ENCODE measurements at regions not wholly inside any gene's neighbourhood (a gene's known extent, or its start where the extent isn't known, plus 50 kb on each side); places are given as distances from the start of the nearest gene placed in this dataset.
A peak's percentile ranks its signal among the peaks of the same experiment; 100 is the strongest.

- 65 to 75% methylated on average over 1 of the region's 1 CpG for WGBS, 2 donors
- Histone ChIP-seq H3K4me3 (ENCODE audit: low read depth in 1 of 2, low read length in 2 of 2) (no peak overlapping the region), H3K36me3 (ENCODE audit: control insufficient read depth in 2 of 2, insufficient read depth in 2 of 2, low read length in 1 of 2) (no peaks in the 10 kb centered on the region), H3K9me3 (ENCODE audit: control insufficient read depth in 2 of 2, insufficient read depth in 1 of 2, low read depth in 1 of 2, low read length in 1 of 2) (no peaks in the 10 kb centered on the region), H3K27me3 (ENCODE audit: control insufficient read depth in 1 of 2, insufficient read depth in 2 of 2, low read length in 2 of 2) (no peaks in the 10 kb centered on the region), H3K27ac (ENCODE audit: low read depth in 2 of 2, low read length in 1 of 2) (no peak overlapping the region), H3K4me1 (ENCODE audit: control insufficient read depth in 2 of 2, insufficient read depth in 2 of 2, low read length in 1 of 2) (peaks cover 0 to 2% of the 10 kb centered on the region in 2 donors)
Observed at GRCh38 chr4:149995134-149995756, 83.0 kb upstream of the DCLK2 start.

DNA sequence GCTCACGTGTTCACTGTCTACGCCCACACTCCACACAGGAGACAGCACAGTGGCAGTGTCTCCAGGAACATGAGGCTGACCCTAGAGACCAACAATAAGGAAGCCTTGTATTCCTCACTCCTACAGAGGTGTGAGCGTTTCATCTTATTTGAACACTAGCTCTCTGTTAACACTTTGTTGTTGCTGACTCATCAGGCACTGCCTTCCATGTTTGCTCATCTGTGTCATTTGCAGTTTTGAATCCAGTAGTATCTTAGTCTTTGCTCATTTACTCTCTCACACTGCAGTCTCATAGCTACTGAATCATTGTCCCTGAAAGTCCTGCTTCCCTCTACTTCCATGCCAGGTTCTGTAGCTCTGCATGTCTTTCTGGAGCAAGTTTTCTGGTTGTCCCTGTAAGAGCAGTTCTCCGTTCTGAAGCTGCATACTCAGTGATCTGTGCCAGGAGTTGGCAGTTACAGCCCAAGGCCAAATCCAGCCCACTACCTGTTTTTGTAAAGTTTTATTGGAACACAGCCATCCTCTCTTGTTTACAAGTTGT, 80.3 kb upstream of the DCLK2 start:
- Histone ChIP-seq H3K27ac (ENCODE audit: low read depth in 2 of 2, low read length in 1 of 2) (peak overlapping the region in 1 of 2 donors; percentile 9), H3K36me3 (ENCODE audit: control insufficient read depth in 2 of 2, insufficient read depth in 2 of 2, low read length in 1 of 2) (no peaks in the 10 kb centered on the region), H3K9me3 (ENCODE audit: control insufficient read depth in 2 of 2, insufficient read depth in 1 of 2, low read depth in 1 of 2, low read length in 1 of 2) (no peaks in the 10 kb centered on the region), H3K27me3 (ENCODE audit: control insufficient read depth in 1 of 2, insufficient read depth in 2 of 2, low read length in 2 of 2) (no peaks in the 10 kb centered on the region), H3K4me1 (ENCODE audit: control insufficient read depth in 2 of 2, insufficient read depth in 2 of 2, low read length in 1 of 2) (peaks cover 0 to 2% of the 10 kb centered on the region in 2 donors), H3K4me3 (ENCODE audit: low read depth in 1 of 2, low read length in 2 of 2) (no peak overlapping the region)
- WGBS, 2 donors = 38 to 39% methylated on average over 4 of the region's 4 CpGs

DNA sequence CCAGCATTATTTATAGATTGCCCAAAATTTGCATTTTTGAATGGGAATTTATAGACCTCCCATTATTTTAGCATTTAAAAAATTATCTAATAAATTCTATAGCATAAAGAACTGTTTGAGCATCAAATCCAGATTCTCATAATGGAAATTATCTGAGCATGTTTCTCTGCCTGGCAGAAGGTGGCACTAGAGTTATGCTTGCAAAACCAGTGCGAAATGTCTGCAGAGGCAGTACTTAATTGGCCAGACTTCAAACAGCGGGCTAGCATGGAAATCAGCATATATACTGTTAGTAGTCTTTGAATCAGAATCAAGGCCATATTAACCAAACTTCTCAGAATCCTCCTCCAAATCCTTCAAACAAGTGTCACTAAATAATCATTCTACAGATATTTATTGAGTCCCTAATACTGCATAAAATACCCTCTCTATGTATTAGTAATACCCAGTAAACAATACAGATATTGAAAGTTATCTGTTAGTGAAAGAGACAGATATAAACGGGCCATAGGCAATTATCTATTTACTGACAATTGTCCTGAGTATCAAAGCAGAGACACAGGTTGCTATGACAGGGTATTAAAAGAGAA, 78.7 kb upstream of the DCLK2 start:
- H3K4me3 ChIP-seq (ENCODE audit: low read depth in 1 of 2, low read length in 2 of 2) = no peak overlapping the region
- H3K27ac ChIP-seq (ENCODE audit: low read depth in 2 of 2, low read length in 1 of 2) = no peak overlapping the region
- H3K27me3 ChIP-seq (ENCODE audit: control insufficient read depth in 1 of 2, insufficient read depth in 2 of 2, low read length in 2 of 2) = no peaks in the 10 kb centered on the region
- no peaks in the 10 kb centered on the region for H3K36me3 ChIP-seq (ENCODE audit: control insufficient read depth in 2 of 2, insufficient read depth in 2 of 2, low read length in 1 of 2)
- peaks cover 0 to 2% of the 10 kb centered on the region in 2 donors for H3K4me1 ChIP-seq (ENCODE audit: control insufficient read depth in 2 of 2, insufficient read depth in 2 of 2, low read length in 1 of 2)
- 16 to 20% methylated on average over 3 of the region's 3 CpGs for WGBS, 2 donors
- H3K9me3 ChIP-seq (ENCODE audit: control insufficient read depth in 2 of 2, insufficient read depth in 1 of 2, low read depth in 1 of 2, low read length in 1 of 2) = no peaks in the 10 kb centered on the region

- Histone ChIP-seq H3K4me1 (ENCODE audit: control insufficient read depth in 2 of 2, insufficient read depth in 2 of 2, low read length in 1 of 2) (peaks cover 0 to 2% of the 10 kb centered on the region in 2 donors), H3K4me3 (ENCODE audit: low read depth in 1 of 2, low read length in 2 of 2) (no peak overlapping the region), H3K27ac (ENCODE audit: low read depth in 2 of 2, low read length in 1 of 2) (no peak overlapping the region), H3K27me3 (ENCODE audit: control insufficient read depth in 1 of 2, insufficient read depth in 2 of 2, low read length in 2 of 2) (no peaks in the 10 kb centered on the region), H3K36me3 (ENCODE audit: control insufficient read depth in 2 of 2, insufficient read depth in 2 of 2, low read length in 1 of 2) (no peaks in the 10 kb centered on the region), H3K9me3 (ENCODE audit: control insufficient read depth in 2 of 2, insufficient read depth in 1 of 2, low read depth in 1 of 2, low read length in 1 of 2) (no peaks in the 10 kb centered on the region)
- 78 to 87% methylated on average over 5 of the region's 5 CpGs for WGBS, 2 donors
Observed at GRCh38 chr4:150001815-150002214, 76.4 kb upstream of the DCLK2 start.

GRCh38 chr4:150002561-150002960, 75.7 kb upstream of the DCLK2 start:
- Histone ChIP-seq H3K4me1 (ENCODE audit: control insufficient read depth in 2 of 2, insufficient read depth in 2 of 2, low read length in 1 of 2) (peaks cover 0 to 2% of the 10 kb centered on the region in 2 donors), H3K36me3 (ENCODE audit: control insufficient read depth in 2 of 2, insufficient read depth in 2 of 2, low read length in 1 of 2) (no peaks in the 10 kb centered on the region), H3K9me3 (ENCODE audit: control insufficient read depth in 2 of 2, insufficient read depth in 1 of 2, low read depth in 1 of 2, low read length in 1 of 2) (no peaks in the 10 kb centered on the region), H3K4me3 (ENCODE audit: low read depth in 1 of 2, low read length in 2 of 2) (no peak overlapping the region), H3K27me3 (ENCODE audit: control insufficient read depth in 1 of 2, insufficient read depth in 2 of 2, low read length in 2 of 2) (no peaks in the 10 kb centered on the region), H3K27ac (ENCODE audit: low read depth in 2 of 2, low read length in 1 of 2) (no peak overlapping the region)

DNA sequence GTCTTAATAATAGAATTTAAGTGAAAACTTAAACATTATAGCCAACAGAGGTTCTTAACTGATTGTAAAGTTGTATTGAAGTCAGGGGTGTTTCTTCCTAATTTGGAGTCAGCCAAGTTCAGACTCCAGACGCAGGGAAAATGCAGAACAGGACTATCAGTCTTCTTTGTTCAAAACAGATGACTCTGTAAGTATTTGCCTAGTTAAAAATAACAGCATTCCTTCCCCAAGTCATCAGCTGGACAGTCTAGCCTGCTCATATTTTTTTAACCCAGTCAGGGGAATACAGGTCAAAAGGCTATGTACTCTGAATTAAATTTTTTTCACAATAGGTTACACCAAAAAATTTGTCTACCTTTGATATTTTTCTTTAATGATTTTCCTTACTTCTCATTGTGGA, 73.8 kb upstream of the DCLK2 start:
- Histone ChIP-seq H3K36me3 (ENCODE audit: control insufficient read depth in 2 of 2, insufficient read depth in 2 of 2, low read length in 1 of 2) (no peaks in the 10 kb centered on the region), H3K4me3 (ENCODE audit: low read depth in 1 of 2, low read length in 2 of 2) (no peak overlapping the region), H3K9me3 (ENCODE audit: control insufficient read depth in 2 of 2, insufficient read depth in 1 of 2, low read depth in 1 of 2, low read length in 1 of 2) (no peaks in the 10 kb centered on the region), H3K4me1 (ENCODE audit: control insufficient read depth in 2 of 2, insufficient read depth in 2 of 2, low read length in 1 of 2) (no peaks in the 10 kb centered on the region), H3K27ac (ENCODE audit: low read depth in 2 of 2, low read length in 1 of 2) (no peak overlapping the region), H3K27me3 (ENCODE audit: control insufficient read depth in 1 of 2, insufficient read depth in 2 of 2, low read length in 2 of 2) (no peaks in the 10 kb centered on the region)
- 26 to 46% methylated on average over 1 of the region's 1 CpG for WGBS, 2 donors

- H3K9me3 ChIP-seq (ENCODE audit: control insufficient read depth in 2 of 2, insufficient read depth in 1 of 2, low read depth in 1 of 2, low read length in 1 of 2) = no peaks in the 10 kb centered on the region
- no peaks in the 10 kb centered on the region for H3K27me3 ChIP-seq (ENCODE audit: control insufficient read depth in 1 of 2, insufficient read depth in 2 of 2, low read length in 2 of 2)
- H3K36me3 ChIP-seq (ENCODE audit: control insufficient read depth in 2 of 2, insufficient read depth in 2 of 2, low read length in 1 of 2) = no peaks in the 10 kb centered on the region
- H3K4me3 ChIP-seq (ENCODE audit: low read depth in 1 of 2, low read length in 2 of 2) = no peak overlapping the region
- H3K4me1 ChIP-seq (ENCODE audit: control insufficient read depth in 2 of 2, insufficient read depth in 2 of 2, low read length in 1 of 2) = no peaks in the 10 kb centered on the region
- 70 to 75% methylated on average over 3 of the region's 3 CpGs for WGBS, 2 donors
- no peak overlapping the region for H3K27ac ChIP-seq (ENCODE audit: low read depth in 2 of 2, low read length in 1 of 2)
Observed at GRCh38 chr4:150005537-150005936, 72.7 kb upstream of the DCLK2 start.

DNA sequence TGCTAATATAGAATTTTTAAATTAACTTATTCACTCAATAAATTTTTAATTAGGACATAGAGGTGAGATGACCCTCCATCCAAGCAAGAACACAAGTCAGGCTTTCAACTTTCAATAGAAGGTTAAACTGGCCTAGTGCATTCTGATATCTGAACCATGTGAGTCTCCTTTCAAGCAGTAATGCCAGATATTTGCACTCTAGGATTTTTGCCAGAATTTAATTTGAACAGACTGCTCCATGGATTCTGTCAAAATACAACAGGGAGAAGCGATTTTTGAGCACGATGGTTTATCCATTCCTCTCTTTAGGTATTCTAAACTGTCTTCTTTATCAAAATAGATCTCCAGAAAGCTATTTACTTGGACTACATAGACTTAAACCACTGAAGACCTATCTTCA, 72.0 kb upstream of the DCLK2 start:
- WGBS, 2 donors = 29 to 44% methylated on average over 2 of the region's 2 CpGs
- no peak overlapping the region for H3K27ac ChIP-seq (ENCODE audit: low read depth in 2 of 2, low read length in 1 of 2)
- no peaks in the 10 kb centered on the region for H3K9me3 ChIP-seq (ENCODE audit: control insufficient read depth in 2 of 2, insufficient read depth in 1 of 2, low read depth in 1 of 2, low read length in 1 of 2)
- no peak overlapping the region for H3K4me3 ChIP-seq (ENCODE audit: low read depth in 1 of 2, low read length in 2 of 2)
- H3K4me1 ChIP-seq (ENCODE audit: control insufficient read depth in 2 of 2, insufficient read depth in 2 of 2, low read length in 1 of 2) = no peaks in the 10 kb centered on the region
- H3K36me3 ChIP-seq (ENCODE audit: control insufficient read depth in 2 of 2, insufficient read depth in 2 of 2, low read length in 1 of 2) = no peaks in the 10 kb centered on the region
- H3K27me3 ChIP-seq (ENCODE audit: control insufficient read depth in 1 of 2, insufficient read depth in 2 of 2, low read length in 2 of 2) = no peaks in the 10 kb centered on the region

DNA sequence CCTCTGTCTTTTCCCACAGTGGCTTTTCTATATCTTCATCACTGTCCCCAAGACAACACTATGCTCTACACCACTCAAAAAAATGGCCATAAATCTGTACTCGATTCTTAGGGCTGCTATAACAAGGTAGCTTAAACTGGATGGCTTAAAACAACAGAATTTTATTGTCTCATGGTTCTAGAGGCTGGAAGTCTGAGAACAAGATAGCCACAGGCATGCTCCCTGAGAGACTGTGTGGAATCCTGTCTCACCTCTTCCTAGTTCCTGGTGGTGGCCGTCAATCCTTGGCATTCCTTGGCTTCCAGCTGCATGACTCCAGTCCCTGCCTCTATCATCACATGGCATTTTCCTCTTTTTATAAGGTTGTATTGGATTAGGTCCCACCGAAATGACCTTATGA, 70.7 kb upstream of the DCLK2 start:
- Histone ChIP-seq H3K36me3 (ENCODE audit: control insufficient read depth in 2 of 2, insufficient read depth in 2 of 2, low read length in 1 of 2) (no peaks in the 10 kb centered on the region), H3K9me3 (ENCODE audit: control insufficient read depth in 2 of 2, insufficient read depth in 1 of 2, low read depth in 1 of 2, low read length in 1 of 2) (no peaks in the 10 kb centered on the region), H3K4me1 (ENCODE audit: control insufficient read depth in 2 of 2, insufficient read depth in 2 of 2, low read length in 1 of 2) (no peaks in the 10 kb centered on the region), H3K27ac (ENCODE audit: low read depth in 2 of 2, low read length in 1 of 2) (no peak overlapping the region), H3K27me3 (ENCODE audit: control insufficient read depth in 1 of 2, insufficient read depth in 2 of 2, low read length in 2 of 2) (no peaks in the 10 kb centered on the region), H3K4me3 (ENCODE audit: low read depth in 1 of 2, low read length in 2 of 2) (no peak overlapping the region)
- WGBS, 2 donors = 77 to 80% methylated on average over 3 of the region's 3 CpGs

DNA sequence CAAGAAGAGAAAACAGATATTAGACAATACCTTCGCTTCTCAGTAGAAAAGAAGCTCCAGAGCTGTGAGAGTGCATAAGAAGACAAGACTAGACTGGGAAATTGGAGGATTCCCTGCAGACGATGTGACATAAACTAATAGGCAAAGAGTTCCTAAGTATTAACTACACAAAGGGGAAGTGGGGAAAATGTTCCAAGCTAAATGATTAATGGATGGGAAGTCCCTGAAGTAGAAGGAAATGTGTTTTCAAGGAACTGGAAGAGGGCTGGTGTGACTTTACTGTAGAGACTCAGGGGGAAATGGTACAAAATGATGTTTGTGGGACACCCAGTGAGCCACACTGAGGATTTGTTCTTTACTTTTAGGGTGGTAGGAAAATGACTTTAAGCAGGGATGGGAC, 69.7 kb upstream of the DCLK2 start:
- H3K27me3 ChIP-seq (ENCODE audit: control insufficient read depth in 1 of 2, insufficient read depth in 2 of 2, low read length in 2 of 2) = no peaks in the 10 kb centered on the region
- no peak overlapping the region for H3K27ac ChIP-seq (ENCODE audit: low read depth in 2 of 2, low read length in 1 of 2)
- no peak overlapping the region for H3K4me3 ChIP-seq (ENCODE audit: low read depth in 1 of 2, low read length in 2 of 2)
- H3K36me3 ChIP-seq (ENCODE audit: control insufficient read depth in 2 of 2, insufficient read depth in 2 of 2, low read length in 1 of 2) = no peaks in the 10 kb centered on the region
- no peaks in the 10 kb centered on the region for H3K4me1 ChIP-seq (ENCODE audit: control insufficient read depth in 2 of 2, insufficient read depth in 2 of 2, low read length in 1 of 2)
- H3K9me3 ChIP-seq (ENCODE audit: control insufficient read depth in 2 of 2, insufficient read depth in 1 of 2, low read depth in 1 of 2, low read length in 1 of 2) = no peaks in the 10 kb centered on the region
- WGBS, 2 donors = 61 to 63% methylated on average over 2 of the region's 2 CpGs
